Gastrocnemius medialis (tissue), 4 donors: ENCODE measurements at regions not wholly inside any gene's neighbourhood (a gene's known extent, or its start where the extent isn't known, plus 50 kb on each side); places are given as distances from the start of the nearest gene placed in this dataset.

ENCODE experiments used
- ATAC-seq, 2 donors: fragments of 150-250 bp; one replicate each; pipeline ENCODE4 v1.9.1; 2016
- DNase-seq, 2 donors: peaks; one replicate each; pipeline ENCODE4 v3.0.0-alpha.2; 2019
- H3K27ac ChIP-seq, 4 donors: fragments of 200-600 bp; sonication (generic); 1 replicate in 1 of 4; 2 replicates in 3 of 4; pipeline ENCODE4 v1.5.1; 2016 to 2018; ENCODE audit warnings: mild to moderate bottlenecking in 2 of 4, moderate library complexity in 1 of 4
- H3K27me3 ChIP-seq, 3 donors: fragments of 200-600 bp; sonication (generic) in 2 of 3; 1 replicate in 1 of 3; 2 replicates in 2 of 3; pipeline versions ENCODE4 v1.5.1 to v1.6.0; 2016 to 2019; ENCODE audit warnings: mild to moderate bottlenecking in 1 of 3, moderate library complexity in 1 of 3
- H3K36me3 ChIP-seq, 2 donors: fragments of 200-600 bp; sonication (generic) in 1 of 2; one replicate each; pipeline ENCODE4 v1.5.1; 2017 to 2018
- H3K4me1 ChIP-seq, 2 donors: fragments of 200-600 bp; sonication (generic) in 1 of 2; one replicate each; pipeline ENCODE4 v1.5.1; 2016 to 2017; ENCODE audit warnings: mild to moderate bottlenecking in 2 of 2
- H3K4me3 ChIP-seq, 4 donors: fragments of 200-600 bp; sonication (generic) in 3 of 4; 1 replicate in 1 of 4; 2 replicates in 3 of 4; pipeline ENCODE4 v1.5.1; 2016 to 2019; ENCODE audit warnings: mild to moderate bottlenecking in 2 of 4
- H3K9me3 ChIP-seq, 3 donors: fragments of 200-600 bp; sonication (generic) in 2 of 3; 1 replicate in 1 of 3; 2 replicates in 2 of 3; pipeline ENCODE4 v1.5.1; 2016 to 2019
- CTCF ChIP-seq, 5 experiments: fragments of 450-650 bp in 3 of 5; fragments of 200-600 bp in 2 of 5; sonication (generic) in 2 of 5; IDR thresholded peaks in 4 of 5; conservative IDR thresholded peaks in 1 of 5; 1 replicate in 4 of 5; 2 replicates in 1 of 5; pipeline ENCODE4 v1.5.1; 2016 to 2019; ENCODE audit warnings: antibody characterized with exemption in 5 of 5, mild to moderate bottlenecking in 3 of 5, moderate library complexity in 3 of 5
- POLR2A ChIP-seq, 2 donors: fragments of 450-650 bp; IDR thresholded peaks; one replicate each; pipeline ENCODE4 v1.6.1; 2017; ENCODE audit warnings: antibody characterized with exemption in 2 of 2, mild to moderate bottlenecking in 2 of 2, moderate library complexity in 2 of 2
- in situ Hi-C, 4 donors: fragments of 200-750 bp; cut with MboI; loops; one replicate each; pipeline versions ENCODE4 v1.15.0 to v1.8.0; 2017; ENCODE audit warnings: low sequenced_read_pairs in 4 of 4
- intact Hi-C: fragments of 100-400 bp; cut with DNase I; formaldehyde crosslinking; loops from one replicate; pipeline ENCODE4 v1.15.1; 2023; ENCODE audit warnings: low total_unique reads

- in situ Hi-C loops (loop anchor here in 3 of 4 donors (10.0 to 25.0 kb wide), 2 partner anchors 79 to 517 kb away; partner anchors contain the start of gene BCAS4 (in 3 of the 3)), intact Hi-C loops (no loop called here)
- Histone ChIP-seq H3K27ac (no peak overlapping the region), H3K4me3 (no peak overlapping the region), H3K4me1 (no peaks in the 10 kb centered on the region), H3K9me3 (no peaks in the 10 kb centered on the region), H3K36me3 (no peaks in the 10 kb centered on the region), H3K27me3 (no peaks in the 10 kb centered on the region)
- ATAC-seq (no peak), DNase-seq (no peak)
- TF ChIP-seq POLR2A (IDR thresholded peaks at IDR 0.05) (no peak), CTCF (IDR thresholded peaks at IDR 0.05 in 4 of 5, conservative IDR thresholded peaks at IDR 0.05 in 1 of 5) (no peak)
These were observed 238.5 kb downstream of the NFATC2 start for GRCh38 chr20:51303731-51304670.

- intact Hi-C loops: no loop called here
- DNase-seq (no peak), ATAC-seq (no peak)
- Histone ChIP-seq H3K36me3 (no peaks in the 10 kb centered on the region), H3K9me3 (no peaks in the 10 kb centered on the region), H3K4me1 (no peaks in the 10 kb centered on the region), H3K4me3 (no peak overlapping the region), H3K27me3 (no peaks in the 10 kb centered on the region), H3K27ac (no peak overlapping the region)
- in situ Hi-C loops: loop anchor here in 3 of 4 donors (10.0 to 25.0 kb wide), 2 partner anchors 76 to 514 kb away; partner anchors contain the start of gene BCAS4 (in 3 of the 3)
- TF ChIP-seq CTCF (IDR thresholded peaks at IDR 0.05 in 4 of 5, conservative IDR thresholded peaks at IDR 0.05 in 1 of 5) (no peak), POLR2A (IDR thresholded peaks at IDR 0.05) (no peak)
These were observed 241.5 kb downstream of the NFATC2 start for GRCh38 chr20:51301026-51301425.

- TF ChIP-seq CTCF (IDR thresholded peaks at IDR 0.05 in 4 of 5, conservative IDR thresholded peaks at IDR 0.05 in 1 of 5): no peak
- no peak for TF ChIP-seq POLR2A (IDR thresholded peaks at IDR 0.05)
- no peak overlapping the region for H3K27ac ChIP-seq
- no peaks in the 10 kb centered on the region for H3K9me3 ChIP-seq
- H3K36me3 ChIP-seq: no peaks in the 10 kb centered on the region
- no peaks in the 10 kb centered on the region for H3K27me3 ChIP-seq
- intact Hi-C loops (no loop called here), in situ Hi-C loops (loop anchor here in 3 of 4 donors (10.0 to 25.0 kb wide), 2 partner anchors 75 to 513 kb away; partner anchors contain the start of gene BCAS4 (in 3 of the 3))
- ATAC-seq (no peak), DNase-seq (no peak)
- H3K4me1 ChIP-seq: no peaks in the 10 kb centered on the region
- no peak overlapping the region for H3K4me3 ChIP-seq
These were observed 242.4 kb downstream of the NFATC2 start for GRCh38 chr20:51300104-51300503.

- no peak for DNase-seq
- in situ Hi-C loops: no loop called here
- Histone ChIP-seq H3K36me3 (no peaks in the 10 kb centered on the region), H3K27me3 (no peaks in the 10 kb centered on the region), H3K4me3 (no peak overlapping the region), H3K9me3 (no peaks in the 10 kb centered on the region), H3K27ac (no peak overlapping the region), H3K4me1 (no peaks in the 10 kb centered on the region)
- no peak for TF ChIP-seq POLR2A (IDR thresholded peaks at IDR 0.05)
- no peak for TF ChIP-seq CTCF (IDR thresholded peaks at IDR 0.05 in 4 of 5, conservative IDR thresholded peaks at IDR 0.05 in 1 of 5)
- no peak for ATAC-seq
- intact Hi-C loops: no loop called here
These were observed 243.1 kb downstream of the NFATC2 start for GRCh38 chr20:51299413-51299812.
